ENCODE measurements at regions not wholly inside any gene's neighbourhood (a gene's known extent, or its start where the extent isn't known, plus 50 kb on each side); places are given as distances from the start of the nearest gene placed in this dataset.

- TF ChIP-seq CHD7 (IDR thresholded peaks at IDR 0.05; ENCODE audit: insufficient replicate concordance, low read length), result no peak
- TF ChIP-seq POLR2A (IDR thresholded peaks at IDR 0.05; ENCODE audit: control extremely low read depth in 1 of 2, low read depth in 2 of 2, low read length in 2 of 2), result no peak
- TF ChIP-seq RXRA (IDR thresholded peaks at IDR 0.05; ENCODE audit: insufficient read depth, low read depth, low read length), result no peak
- TF ChIP-seq RAD21 (IDR thresholded peaks at IDR 0.05 in 1 of 2, conservative IDR thresholded peaks at IDR 0.05 in 1 of 2; ENCODE audit: low read depth in 2 of 2, low read length in 2 of 2), result no peak
- TF ChIP-seq TAF1 (IDR thresholded peaks at IDR 0.05; ENCODE audit: low read depth, low read length), result no peak
- no peak for TF ChIP-seq NRF1 (IDR thresholded peaks at IDR 0.05; ENCODE audit: low read depth, low read length)
- no peak for TF ChIP-seq JUND (IDR thresholded peaks at IDR 0.05; ENCODE audit: low read length)
- TF ChIP-seq SAP30 (IDR thresholded peaks at IDR 0.05; ENCODE audit: insufficient read depth, insufficient replicate concordance, low read length), result no peak
- TF ChIP-seq ZNF274 (IDR thresholded peaks at IDR 0.05; ENCODE audit: borderline replicate concordance, extremely low read depth, low read length), result no peak
- no peak for TF ChIP-seq NANOG (IDR thresholded peaks at IDR 0.05; ENCODE audit: insufficient read depth, low read depth, low read length, poor library complexity, severe bottlenecking)
- TF ChIP-seq BACH1 (IDR thresholded peaks at IDR 0.05; ENCODE audit: low read length), result no peak
- TF ChIP-seq MAFK (IDR thresholded peaks at IDR 0.05; ENCODE audit: low read depth, low read length), result no peak
Observed at GRCh38 chrX:127129510-127129909, 310.0 kb downstream of the PRR32 start (continued).

Data from H1 (cell line).